ENCODE measurements at regions not wholly inside any gene's neighbourhood (a gene's known extent, or its start where the extent isn't known, plus 50 kb on each side); places are given as distances from the start of the nearest gene placed in this dataset.
A peak's percentile ranks its signal among the peaks of the same experiment; 100 is the strongest.

DNA sequence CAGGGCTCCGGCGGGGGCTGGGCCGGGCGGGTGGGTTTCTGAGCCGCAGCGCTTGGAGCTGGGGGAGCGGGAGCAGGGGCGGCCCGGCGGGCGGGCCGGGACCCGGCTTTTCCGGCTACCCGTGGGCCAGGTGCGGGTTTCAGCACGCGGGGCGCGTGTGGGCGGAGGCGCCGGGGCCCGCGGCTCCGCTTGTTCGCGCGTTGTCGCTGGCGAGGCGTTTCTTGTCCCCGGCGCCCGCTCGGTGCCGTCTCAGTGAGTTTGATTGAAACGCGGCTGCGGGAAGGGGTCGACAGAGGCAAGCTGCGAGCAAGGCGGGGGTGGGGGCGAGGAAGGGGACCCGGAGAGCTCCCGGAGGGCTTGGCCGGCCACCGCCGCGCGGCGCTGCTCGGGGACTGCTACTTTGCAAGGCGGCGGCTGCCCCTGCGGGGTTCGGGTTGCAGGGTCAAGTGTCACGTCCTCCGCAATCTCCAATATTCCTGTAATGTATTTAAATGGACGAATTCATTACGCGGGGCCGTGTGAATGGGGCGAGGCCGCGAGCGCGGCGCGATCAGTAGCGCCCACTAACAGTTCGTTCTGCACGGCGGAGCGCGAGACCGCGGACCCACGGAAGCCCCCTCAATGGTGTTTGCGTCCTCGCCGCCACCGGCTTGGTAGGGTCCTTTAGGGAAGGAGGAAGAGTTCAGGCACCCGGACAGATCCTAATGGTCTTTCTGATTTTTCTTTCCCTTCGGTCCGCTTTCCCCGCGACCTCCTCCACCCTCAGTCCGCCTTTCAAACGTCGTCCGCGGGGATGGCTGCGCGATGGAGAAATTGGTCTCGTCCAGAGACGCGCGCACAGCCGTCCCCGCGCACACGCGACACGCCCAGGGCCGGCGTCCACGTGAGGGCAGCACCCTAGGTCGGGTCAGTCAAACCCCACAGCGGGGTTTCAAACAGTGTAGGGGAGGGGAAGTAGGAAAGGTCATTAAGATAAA lies 76.9 kb downstream of the INSIG1 start:
- 5% methylated on average over 106 of the region's 110 CpGs for WGBS (ENCODE audit: insufficient coverage)
- peak; percentile 56 for DNase-seq
- Histone ChIP-seq H3K4me2 (replicated peaks; ENCODE audit: low read depth, low read length, poor library complexity, severe bottlenecking) (peak overlapping the region; percentile 90), H3K4me1 (ENCODE audit: control insufficient read depth in 2 of 2, insufficient read depth in 2 of 2, low read length in 2 of 2) (peaks cover 57 to 75% of the 10 kb centered on the region in 2 donors), H2AFZ (ENCODE audit: insufficient read depth, low read depth, low read length, poor library complexity, severe bottlenecking) (peak overlapping the region; percentile 63), H4K20me1 (ENCODE audit: control insufficient read depth, insufficient read depth, low read length, poor library complexity, severe bottlenecking) (peaks cover 8% of the 10 kb centered on the region), H3K79me2 (ENCODE audit: control insufficient read depth, insufficient read depth, low read length) (no peaks in the 10 kb centered on the region), H3K27ac (ENCODE audit: low read length in 2 of 2) (no peak overlapping the region), H3K27me3 (replicated peaks in 1 of 4; ENCODE audit: control extremely low read depth in 1 of 4, control insufficient read depth in 3 of 4, insufficient read depth in 4 of 4, low read length in 3 of 4) (peaks cover 0 to 89% (median 82%) of the 10 kb centered on the region in 4 experiments), H3K36me3 (replicated peaks in 1 of 2; ENCODE audit: control extremely low read depth in 1 of 2, control insufficient read depth in 1 of 2, extremely low read depth in 1 of 2, insufficient read depth in 2 of 2, low read length in 1 of 2) (no peaks in the 10 kb centered on the region), H3K9me3 (ENCODE audit: control extremely low read depth in 1 of 3, control insufficient read depth in 2 of 3, insufficient read depth in 1 of 3, low read length in 2 of 3) (peaks cover 0 to 32% (median 0%) of the 10 kb centered on the region in 3 donors), H3K9ac (ENCODE audit: low read length) (peak overlapping the region; percentile 61), H3K4me3 (ENCODE audit: control extremely low read depth in 1 of 5, extremely low read depth in 1 of 5, insufficient read depth in 1 of 5, low read depth in 2 of 5, low read length in 4 of 5) (peak overlapping the region; percentile 3 to 66 (median 43))
- peak; percentile 48 for TF ChIP-seq EZH2 (IDR thresholded peaks at IDR 0.05; ENCODE audit: borderline replicate concordance, insufficient read depth, low read depth, low read length, poor library complexity, severe bottlenecking)
- TF ChIP-seq, protein P1, sequence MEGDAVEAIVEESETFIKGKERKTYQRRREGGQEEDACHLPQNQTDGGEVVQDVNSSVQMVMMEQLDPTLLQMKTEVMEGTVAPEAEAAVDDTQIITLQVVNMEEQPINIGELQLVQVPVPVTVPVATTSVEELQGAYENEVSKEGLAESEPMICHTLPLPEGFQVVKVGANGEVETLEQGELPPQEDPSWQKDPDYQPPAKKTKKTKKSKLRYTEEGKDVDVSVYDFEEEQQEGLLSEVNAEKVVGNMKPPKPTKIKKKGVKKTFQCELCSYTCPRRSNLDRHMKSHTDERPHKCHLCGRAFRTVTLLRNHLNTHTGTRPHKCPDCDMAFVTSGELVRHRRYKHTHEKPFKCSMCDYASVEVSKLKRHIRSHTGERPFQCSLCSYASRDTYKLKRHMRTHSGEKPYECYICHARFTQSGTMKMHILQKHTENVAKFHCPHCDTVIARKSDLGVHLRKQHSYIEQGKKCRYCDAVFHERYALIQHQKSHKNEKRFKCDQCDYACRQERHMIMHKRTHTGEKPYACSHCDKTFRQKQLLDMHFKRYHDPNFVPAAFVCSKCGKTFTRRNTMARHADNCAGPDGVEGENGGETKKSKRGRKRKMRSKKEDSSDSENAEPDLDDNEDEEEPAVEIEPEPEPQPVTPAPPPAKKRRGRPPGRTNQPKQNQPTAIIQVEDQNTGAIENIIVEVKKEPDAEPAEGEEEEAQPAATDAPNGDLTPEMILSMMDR (IDR thresholded peaks at IDR 0.05), result no peak
- ATAC-seq (ENCODE audit: low read depth), result no peak
- intact Hi-C loops (cut with micrococcal nuclease), result loop anchor here (5.0 to 10.0 kb wide), 3 partner anchors 93 to 370 kb away; partner anchors contain the start of gene PAXIP1
- peak overlapping the region; percentile 89 for H3K4me3 Mint-ChIP-seq
- ChIA-PET CTCF (interaction anchor here (0.9 to 1.8 kb wide), 2 partner anchors 10 to 18 kb away, joined by 3 to 8 read pairs; no protein-coding TSS in a partner anchor), POLR2A (no interaction called here)
- H3K9me3 Mint-ChIP-seq (ENCODE audit: insufficient read depth), result no peaks in the 10 kb centered on the region
- H3K27ac Mint-ChIP-seq, result no peak overlapping the region
- H3K4me1 Mint-ChIP-seq, result peaks cover 40% of the 10 kb centered on the region
- H3K27me3 Mint-ChIP-seq, result peaks cover 80% of the 10 kb centered on the region

Data from B cell (primary cell).